HG03432 (cell line): ENCODE measurements at regions not wholly inside any gene's neighbourhood (a gene's known extent, or its start where the extent isn't known, plus 50 kb on each side); places are given as distances from the start of the nearest gene placed in this dataset.
A peak's percentile ranks its signal among the peaks of the same experiment; 100 is the strongest.

ENCODE experiments used
- ATAC-seq: cut with Tn5 transposase; IDR thresholded peaks from one replicate; pipeline ENCODE4 v1.9.1; 2021; ENCODE audit warnings: mild to moderate bottlenecking, moderate library complexity; ENCODE audit not compliant: unreplicated experiment

- ATAC-seq: no peak
Measured at GRCh38 chr1:181417915-181418314, 65.4 kb upstream of the CACNA1E start.

GRCh38 chr1:181423301-181423918, 59.9 kb upstream of the CACNA1E start:
- no peak for ATAC-seq

- peak; percentile 50 for ATAC-seq
Measured at GRCh38 chr1:181424786-181425403, 58.4 kb upstream of the CACNA1E start.

GRCh38 chr1:181425566-181425965, 57.8 kb upstream of the CACNA1E start:
- no peak for ATAC-seq

GRCh38 chr1:181429462-181429861, 53.9 kb upstream of the CACNA1E start:
- no peak for ATAC-seq

GRCh38 chr1:181430015-181430885, 53.1 kb upstream of the CACNA1E start:
- peak; percentile 70 for ATAC-seq
